KMS-11 (cell line): ENCODE measurements at regions not wholly inside any gene's neighbourhood (a gene's known extent, or its start where the extent isn't known, plus 50 kb on each side); places are given as distances from the start of the nearest gene placed in this dataset.

Experiments
- H2AFZ ChIP-seq: fragments of 200-600 bp; sonication (generic); 2 replicates; pipeline ENCODE4 v1.6.1; 2016; ENCODE audit warnings: antibody characterized with exemption, mixed run types, low read depth
- H3K27ac ChIP-seq: fragments of 200-600 bp; sonication (generic); 2 replicates; pipeline ENCODE4 v1.6.1; 2016; ENCODE audit warnings: mild to moderate bottlenecking, mixed run types
- H3K27me3 ChIP-seq: fragments of 200-600 bp; sonication (generic); 2 replicates; pipeline ENCODE4 v1.6.1; 2017; ENCODE audit warnings: mild to moderate bottlenecking, low read depth, mixed run types, moderate library complexity; ENCODE audit not compliant: insufficient read depth
- H3K36me3 ChIP-seq: fragments of 200-600 bp; sonication (generic); 2 replicates; pipeline ENCODE4 v1.6.1; 2017; ENCODE audit warnings: mild to moderate bottlenecking, mixed run types; ENCODE audit not compliant: insufficient read depth
- H3K4me1 ChIP-seq: fragments of 200-600 bp; sonication (generic); 2 replicates; pipeline ENCODE4 v1.6.1; 2016; ENCODE audit warnings: mild to moderate bottlenecking, low read depth, mixed run types; ENCODE audit not compliant: poor library complexity, severe bottlenecking
- H3K4me2 ChIP-seq: fragments of 200-600 bp; sonication (generic); 2 replicates; pipeline ENCODE4 v1.7.0; 2016; ENCODE audit warnings: mild to moderate bottlenecking, mixed run types
- H3K4me3 ChIP-seq: fragments of 200-600 bp; sonication (generic); IDR thresholded peaks from 2 replicates; pipeline ENCODE4 v1.6.1; 2017; ENCODE audit warnings: low read depth, low read length, mixed read lengths; ENCODE audit not compliant: insufficient read depth
- H3K79me2 ChIP-seq: fragments of 200-600 bp; sonication (generic); 2 replicates; pipeline ENCODE4 v1.6.1; 2016; ENCODE audit warnings: low read depth, mixed run types; ENCODE audit not compliant: insufficient read depth
- H3K9ac ChIP-seq: fragments of 200-600 bp; sonication (generic); 2 replicates; pipeline ENCODE4 v1.6.1; 2016; ENCODE audit warnings: mild to moderate bottlenecking, mixed run types
- H4K20me1 ChIP-seq: fragments of 200-600 bp; sonication (generic); 2 replicates; pipeline ENCODE4 v1.6.1; 2016; ENCODE audit warnings: mild to moderate bottlenecking, mixed run types; ENCODE audit not compliant: insufficient read depth
- TF ChIP-seq, protein P1 (sequence below): fragments of 200-600 bp; sonication (generic); conservative IDR thresholded peaks from 2 replicates; pipeline ENCODE4 v1.6.1; 2017; ENCODE audit warnings: low read depth, mild to moderate bottlenecking, antibody characterized with exemption, low read length, moderate library complexity, mixed read lengths

DNA sequence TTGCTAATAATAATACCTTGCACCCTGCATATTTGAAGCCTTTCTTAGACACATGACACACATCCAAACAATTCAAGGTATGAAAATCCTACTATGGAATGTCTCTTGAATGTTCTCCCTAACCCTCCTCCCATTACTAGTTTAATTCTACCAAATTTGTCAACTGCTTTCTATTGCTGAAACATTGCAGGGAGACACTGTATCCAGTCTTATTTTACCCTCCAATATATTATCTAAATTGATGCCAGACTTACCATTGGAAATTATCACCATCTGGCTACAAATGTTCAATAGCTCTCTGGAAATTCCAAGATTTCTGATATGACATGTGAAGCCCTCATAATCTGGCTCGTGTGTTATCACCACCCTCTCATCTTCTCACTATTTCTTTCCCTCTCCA is 1027.3 kb upstream of the CITED2 start:
- H3K27ac ChIP-seq, result no peak overlapping the region
- no peaks in the 10 kb centered on the region for H3K36me3 ChIP-seq
- H3K79me2 ChIP-seq, result no peaks in the 10 kb centered on the region
- TF ChIP-seq, protein P1, sequence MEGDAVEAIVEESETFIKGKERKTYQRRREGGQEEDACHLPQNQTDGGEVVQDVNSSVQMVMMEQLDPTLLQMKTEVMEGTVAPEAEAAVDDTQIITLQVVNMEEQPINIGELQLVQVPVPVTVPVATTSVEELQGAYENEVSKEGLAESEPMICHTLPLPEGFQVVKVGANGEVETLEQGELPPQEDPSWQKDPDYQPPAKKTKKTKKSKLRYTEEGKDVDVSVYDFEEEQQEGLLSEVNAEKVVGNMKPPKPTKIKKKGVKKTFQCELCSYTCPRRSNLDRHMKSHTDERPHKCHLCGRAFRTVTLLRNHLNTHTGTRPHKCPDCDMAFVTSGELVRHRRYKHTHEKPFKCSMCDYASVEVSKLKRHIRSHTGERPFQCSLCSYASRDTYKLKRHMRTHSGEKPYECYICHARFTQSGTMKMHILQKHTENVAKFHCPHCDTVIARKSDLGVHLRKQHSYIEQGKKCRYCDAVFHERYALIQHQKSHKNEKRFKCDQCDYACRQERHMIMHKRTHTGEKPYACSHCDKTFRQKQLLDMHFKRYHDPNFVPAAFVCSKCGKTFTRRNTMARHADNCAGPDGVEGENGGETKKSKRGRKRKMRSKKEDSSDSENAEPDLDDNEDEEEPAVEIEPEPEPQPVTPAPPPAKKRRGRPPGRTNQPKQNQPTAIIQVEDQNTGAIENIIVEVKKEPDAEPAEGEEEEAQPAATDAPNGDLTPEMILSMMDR, result no peak
- H3K4me2 ChIP-seq, result no peak overlapping the region
- H3K27me3 ChIP-seq, result no peaks in the 10 kb centered on the region
- H2AFZ ChIP-seq, result no peak overlapping the region
- H4K20me1 ChIP-seq, result no peaks in the 10 kb centered on the region
- no peak overlapping the region for H3K4me3 ChIP-seq
- H3K4me1 ChIP-seq, result no peaks in the 10 kb centered on the region
- no peak overlapping the region for H3K9ac ChIP-seq

DNA sequence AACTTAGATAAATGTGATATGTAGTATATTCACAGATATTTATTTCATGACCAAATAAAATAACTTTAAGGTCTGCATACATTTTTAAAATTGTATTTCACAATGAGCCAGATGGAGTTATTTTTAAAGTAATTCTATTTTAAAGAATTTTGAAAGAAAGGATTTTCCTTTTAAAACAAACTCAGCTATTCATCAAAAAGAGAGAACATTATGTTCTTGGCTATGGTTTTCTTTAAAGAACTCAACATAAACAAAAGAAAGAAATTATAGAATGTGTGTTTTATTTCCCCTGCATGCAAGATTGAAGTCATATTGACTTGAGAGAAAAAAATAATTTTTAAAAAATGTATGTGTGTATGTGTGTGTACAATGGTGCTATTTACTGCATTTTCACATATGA is 1023.6 kb upstream of the CITED2 start:
- no peaks in the 10 kb centered on the region for H4K20me1 ChIP-seq
- TF ChIP-seq, protein P1, result no peak
- H3K4me2 ChIP-seq, result no peak overlapping the region
- H3K9ac ChIP-seq, result no peak overlapping the region
- H2AFZ ChIP-seq, result no peak overlapping the region
- H3K4me1 ChIP-seq, result no peaks in the 10 kb centered on the region
- no peak overlapping the region for H3K4me3 ChIP-seq
- no peaks in the 10 kb centered on the region for H3K79me2 ChIP-seq
- H3K27me3 ChIP-seq, result no peaks in the 10 kb centered on the region
- H3K36me3 ChIP-seq, result no peaks in the 10 kb centered on the region
- H3K27ac ChIP-seq, result no peak overlapping the region

DNA sequence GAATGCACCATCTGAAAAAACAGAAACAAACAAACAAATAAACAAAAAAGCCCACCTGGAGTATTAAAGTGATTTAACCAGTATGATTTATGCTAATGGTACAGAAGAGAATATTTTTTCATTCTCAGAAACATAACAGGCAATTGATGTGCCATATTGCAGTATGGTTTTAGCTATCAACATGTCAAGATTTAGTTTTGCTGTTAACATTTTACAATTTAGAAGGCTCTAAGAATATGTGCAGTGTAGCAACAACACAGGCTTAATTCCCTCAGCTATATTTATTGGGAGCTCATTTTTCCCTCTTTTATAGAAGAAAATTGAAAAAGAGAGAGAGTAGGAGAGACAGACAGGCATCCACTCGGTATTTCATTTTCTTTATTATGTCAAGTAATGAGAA is 1022.7 kb upstream of the CITED2 start:
- no peak overlapping the region for H3K4me3 ChIP-seq
- no peak overlapping the region for H2AFZ ChIP-seq
- no peaks in the 10 kb centered on the region for H3K27me3 ChIP-seq
- TF ChIP-seq, protein P1, result no peak
- H4K20me1 ChIP-seq, result no peaks in the 10 kb centered on the region
- no peaks in the 10 kb centered on the region for H3K79me2 ChIP-seq
- H3K4me2 ChIP-seq, result no peak overlapping the region
- no peak overlapping the region for H3K27ac ChIP-seq
- no peaks in the 10 kb centered on the region for H3K4me1 ChIP-seq
- H3K9ac ChIP-seq, result no peak overlapping the region
- no peaks in the 10 kb centered on the region for H3K36me3 ChIP-seq

DNA sequence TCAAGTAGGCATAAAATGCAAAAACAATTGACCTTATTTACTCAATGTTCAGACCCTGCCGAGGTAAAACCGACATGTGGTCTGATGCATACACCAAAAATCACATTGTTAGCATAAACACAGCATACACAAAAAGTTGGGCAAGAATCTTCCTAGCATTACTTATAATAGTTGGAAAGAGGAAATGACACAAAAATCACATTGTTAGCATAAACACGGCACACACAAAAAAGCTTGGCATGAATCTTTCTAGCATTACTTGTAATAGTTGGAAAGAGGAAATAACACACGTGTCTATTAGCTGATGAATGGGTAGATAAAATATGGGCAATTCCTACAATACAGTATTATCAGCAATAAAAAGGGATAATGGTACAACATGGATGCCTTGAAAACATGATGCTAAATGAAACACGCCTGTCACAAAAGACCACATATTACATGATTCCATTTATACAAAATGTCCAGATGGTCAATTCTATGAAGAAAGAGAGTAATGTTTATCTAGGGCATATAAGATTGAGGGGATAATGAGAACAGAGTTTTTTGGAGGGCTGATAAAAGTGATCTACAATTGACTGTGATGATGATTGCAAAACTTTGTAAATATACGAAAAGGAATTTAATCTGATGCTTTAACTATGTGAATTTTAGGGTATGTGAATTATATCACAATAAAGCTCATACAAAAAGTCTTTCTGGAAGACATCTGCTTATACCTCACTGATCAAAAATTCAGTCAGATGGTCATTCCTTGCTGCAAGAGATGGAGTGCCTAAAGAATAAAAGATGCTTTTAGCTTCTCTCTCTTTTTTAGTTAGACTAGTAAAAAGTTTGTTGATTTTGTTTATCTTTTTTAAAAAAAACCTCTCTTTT is 1019.5 kb upstream of the CITED2 start:
- Histone ChIP-seq H3K27me3 (no peaks in the 10 kb centered on the region), H3K4me2 (no peak overlapping the region), H3K27ac (no peak overlapping the region), H3K9ac (no peak overlapping the region), H2AFZ (no peak overlapping the region), H3K36me3 (no peaks in the 10 kb centered on the region), H3K79me2 (no peaks in the 10 kb centered on the region), H3K4me3 (no peak overlapping the region), H3K4me1 (no peaks in the 10 kb centered on the region), H4K20me1 (no peaks in the 10 kb centered on the region)
- TF ChIP-seq, protein P1, result no peak
